ENCODE measurements at regions not wholly inside any gene's neighbourhood (a gene's known extent, or its start where the extent isn't known, plus 50 kb on each side); places are given as distances from the start of the nearest gene placed in this dataset.
A peak's percentile ranks its signal among the peaks of the same experiment; 100 is the strongest.

GRCh38 chr18:54717673-54718407 is 110.4 kb upstream of the RAB27B start:
- DNase-seq (no peak), ATAC-seq (peak in 1 of 2 donors; percentile 49)
- H3K27me3 ChIP-seq (ENCODE audit: low read depth) = peaks cover 5% of the 10 kb centered on the region
- intact Hi-C loops (cut with DNase I) = no loop called here
- H3K4me1 ChIP-seq = no peaks in the 10 kb centered on the region
- no peak overlapping the region for H3K27ac ChIP-seq
- no peaks in the 10 kb centered on the region for H3K36me3 ChIP-seq
- H3K4me3 ChIP-seq = no peak overlapping the region
- no peaks in the 10 kb centered on the region for H3K9me3 ChIP-seq
- no peak for TF ChIP-seq CTCF (IDR thresholded peaks at IDR 0.05)

- no peak overlapping the region for H3K27ac ChIP-seq
- H3K9me3 ChIP-seq = no peaks in the 10 kb centered on the region
- ATAC-seq (no peak), DNase-seq (no peak)
- H3K36me3 ChIP-seq = no peaks in the 10 kb centered on the region
- no peaks in the 10 kb centered on the region for H3K4me1 ChIP-seq
- no peak for TF ChIP-seq CTCF (IDR thresholded peaks at IDR 0.05)
- intact Hi-C loops (cut with DNase I) = no loop called here
- peaks cover 5% of the 10 kb centered on the region for H3K27me3 ChIP-seq (ENCODE audit: low read depth)
- no peak overlapping the region for H3K4me3 ChIP-seq
Measured at GRCh38 chr18:54718408-54718773, 109.9 kb upstream of the RAB27B start.

- intact Hi-C loops (cut with DNase I) = no loop called here
- H3K36me3 ChIP-seq = no peaks in the 10 kb centered on the region
- H3K4me1 ChIP-seq = no peaks in the 10 kb centered on the region
- ATAC-seq (no peak), DNase-seq (no peak)
- peaks cover 5% of the 10 kb centered on the region for H3K27me3 ChIP-seq (ENCODE audit: low read depth)
- H3K4me3 ChIP-seq = no peak overlapping the region
- no peak for TF ChIP-seq CTCF (IDR thresholded peaks at IDR 0.05)
- no peaks in the 10 kb centered on the region for H3K9me3 ChIP-seq
- no peak overlapping the region for H3K27ac ChIP-seq
Measured at GRCh38 chr18:54720620-54721019, 107.7 kb upstream of the RAB27B start.

- no peaks in the 10 kb centered on the region for H3K4me1 ChIP-seq
- H3K27me3 ChIP-seq (ENCODE audit: low read depth) = no peaks in the 10 kb centered on the region
- no peaks in the 10 kb centered on the region for H3K36me3 ChIP-seq
- no peak for TF ChIP-seq CTCF (IDR thresholded peaks at IDR 0.05)
- DNase-seq (no peak), ATAC-seq (no peak)
- H3K4me3 ChIP-seq = no peak overlapping the region
- H3K9me3 ChIP-seq = no peaks in the 10 kb centered on the region
- no peak overlapping the region for H3K27ac ChIP-seq
- intact Hi-C loops (cut with DNase I) = no loop called here
Measured at GRCh38 chr18:54726143-54726542, 102.1 kb upstream of the RAB27B start.

GRCh38 chr18:54734059-54734458 is 94.2 kb upstream of the RAB27B start:
- intact Hi-C loops (cut with DNase I) = no loop called here
- Histone ChIP-seq H3K9me3 (no peaks in the 10 kb centered on the region), H3K27ac (no peak overlapping the region), H3K4me1 (no peaks in the 10 kb centered on the region), H3K27me3 (ENCODE audit: low read depth) (no peaks in the 10 kb centered on the region), H3K36me3 (no peaks in the 10 kb centered on the region), H3K4me3 (no peak overlapping the region)
- DNase-seq (no peak), ATAC-seq (peak; percentile 49 to 53)
- TF ChIP-seq CTCF (IDR thresholded peaks at IDR 0.05) = no peak

All from lower lobe of right lung (tissue), 2 donors.